B cell (primary cell): ENCODE measurements at regions not wholly inside any gene's neighbourhood (a gene's known extent, or its start where the extent isn't known, plus 50 kb on each side); places are given as distances from the start of the nearest gene placed in this dataset.

ENCODE experiments used
- ATAC-seq: fragments of 200-7000 bp; cut with Tn5 transposase; one replicate; pipeline ENCODE4 v1.10.0; 2021; ENCODE audit warnings: low read depth, mild to moderate bottlenecking, moderate number of reproducible peaks, moderate library complexity
- CTCF ChIA-PET: fragments of 350-600 bp; sonication (Branson Sonifier 250); formaldehyde crosslinking; loops from one replicate; lab custom pipeline; 2021; ENCODE audit warnings: antibody characterized with exemption, inconsistent platforms; lab: Charles Lee
- POLR2A ChIA-PET: fragments of 350-600 bp; sonication (Branson Sonifier 250); formaldehyde crosslinking; loops from one replicate; lab custom pipeline; 2021; ENCODE audit warnings: antibody characterized with exemption; lab: Charles Lee
- DNase-seq: peaks from one replicate; pipeline ENCODE4 v3.0.0; 2013
- H2AFZ ChIP-seq: 2 replicates; pipeline ENCODE4 v1.6.1; 2012; ENCODE audit warnings: mild to moderate bottlenecking, low read depth, low read length; ENCODE audit not compliant: insufficient read depth, poor library complexity, severe bottlenecking
- H3K27ac ChIP-seq, 2 donors: 1 replicate in 1 of 2; 2 replicates in 1 of 2; pipeline ENCODE4 v1.5.1; 2012 to 2013; ENCODE audit warnings: low read length in 2 of 2, mild to moderate bottlenecking in 2 of 2, moderate library complexity in 1 of 2
- H3K27me3 ChIP-seq, 4 experiments: fragments of 200-600 bp in 1 of 4; sonication (generic) in 1 of 4; replicated peaks in 1 of 4; 1 replicate in 2 of 4; 2 replicates in 2 of 4; pipeline versions ENCODE4 v1.6.1 to v1.7.0; 2013 to 2016; ENCODE audit warnings: low read length in 3 of 4, mild to moderate bottlenecking in 2 of 4, mixed read lengths in 1 of 4, moderate library complexity in 1 of 4; ENCODE audit not compliant: insufficient read depth in 4 of 4, control insufficient read depth in 3 of 4; ENCODE audit errors: control extremely low read depth in 1 of 4
- H3K36me3 ChIP-seq, 2 experiments: replicated peaks in 1 of 2; 1 replicate in 1 of 2; 2 replicates in 1 of 2; pipeline versions ENCODE4 v1.6.1 to v1.7.1; 2013; ENCODE audit warnings: low read length in 1 of 2; ENCODE audit not compliant: insufficient read depth in 2 of 2, control insufficient read depth in 1 of 2; ENCODE audit errors: control extremely low read depth in 1 of 2, extremely low read depth in 1 of 2
- H3K4me1 ChIP-seq, 2 donors: fragments of 200-600 bp in 1 of 2; sonication (generic) in 1 of 2; 1 replicate in 1 of 2; 2 replicates in 1 of 2; pipeline versions ENCODE4 v1.5.1 to v1.6.1; 2013 to 2017; ENCODE audit warnings: low read length in 2 of 2; ENCODE audit not compliant: control insufficient read depth in 2 of 2, insufficient read depth in 2 of 2
- H3K4me2 ChIP-seq: replicated peaks from 2 replicates; pipeline ENCODE3; 2012; ENCODE audit warnings: mild to moderate bottlenecking, low read depth, low read length; ENCODE audit not compliant: poor library complexity, severe bottlenecking
- H3K4me3 ChIP-seq, 5 experiments: fragments of 200-600 bp in 1 of 5; sonication (generic) in 1 of 5; 1 replicate in 3 of 5; 2 replicates in 2 of 5; pipeline versions ENCODE4 v1.5.1 to v1.7.0; 2011 to 2016; ENCODE audit warnings: low read length in 4 of 5, mild to moderate bottlenecking in 4 of 5, low read depth in 2 of 5, control low read depth in 1 of 5, moderate library complexity in 1 of 5; ENCODE audit not compliant: insufficient read depth in 1 of 5; ENCODE audit errors: control extremely low read depth in 1 of 5, extremely low read depth in 1 of 5
- H3K79me2 ChIP-seq: fragments of 200-600 bp; sonication (generic); one replicate; pipeline ENCODE4 v1.6.0; 2016; ENCODE audit warnings: low read length; ENCODE audit not compliant: control insufficient read depth, insufficient read depth
- H3K9ac ChIP-seq: fragments of 200-600 bp; sonication (generic); 2 replicates; pipeline ENCODE4 v1.6.1; 2017; ENCODE audit warnings: mild to moderate bottlenecking, low read length, moderate library complexity
- H3K9me3 ChIP-seq, 3 donors: one replicate each; pipeline versions ENCODE4 v1.6.1 to v1.7.1; 2013; ENCODE audit warnings: low read length in 2 of 3; ENCODE audit not compliant: control insufficient read depth in 2 of 3, insufficient read depth in 1 of 3; ENCODE audit errors: control extremely low read depth in 1 of 3
- H4K20me1 ChIP-seq: 2 replicates; pipeline ENCODE4 v1.6.0; 2012; ENCODE audit warnings: mild to moderate bottlenecking, low read length; ENCODE audit not compliant: insufficient read depth, control insufficient read depth, poor library complexity, severe bottlenecking
- H3K27ac Mint-ChIP-seq: one replicate; pipeline ENCODE4 v1.8.0; 2021; ENCODE audit warnings: mixed read lengths
- H3K27me3 Mint-ChIP-seq: one replicate; pipeline ENCODE4 v1.8.0; 2021; ENCODE audit warnings: mixed read lengths
- H3K4me1 Mint-ChIP-seq: one replicate; pipeline ENCODE4 v1.8.0; 2021; ENCODE audit warnings: mixed read lengths
- H3K4me3 Mint-ChIP-seq: one replicate; pipeline ENCODE4 v1.8.0; 2021; ENCODE audit warnings: mixed read lengths
- H3K9me3 Mint-ChIP-seq: one replicate; pipeline ENCODE4 v1.8.0; 2022; ENCODE audit warnings: mixed read lengths; ENCODE audit not compliant: insufficient read depth
- CTCF ChIP-seq: fragments of 200-600 bp; IDR thresholded peaks from one replicate; pipeline ENCODE4 v1.8.0; 2022; ENCODE audit warnings: antibody characterized with exemption, mild to moderate bottlenecking
- EZH2 ChIP-seq: IDR thresholded peaks from 2 replicates; pipeline ENCODE4 v1.6.1; 2012; ENCODE audit warnings: borderline replicate concordance, low read depth, mild to moderate bottlenecking, moderate library complexity, low read length; ENCODE audit not compliant: insufficient read depth, poor library complexity, severe bottlenecking
- WGBS: methylation state at CpG from one replicate; pipeline ENCODE4 v1.1.5; 2013; ENCODE audit warnings: missing lambda C conversion rate; ENCODE audit not compliant: insufficient coverage; 5-methylcytosine and 5-hydroxymethylcytosine counted together
- intact Hi-C: fragments of 100-400 bp; cut with micrococcal nuclease; formaldehyde crosslinking; loops from one replicate; pipeline ENCODE4 v1.10.0; 2022

- no peaks in the 10 kb centered on the region for H3K27me3 ChIP-seq
- H3K4me3 ChIP-seq: no peak overlapping the region
- no peak for DNase-seq
- no peak for ATAC-seq
- peaks cover 10 to 15% of the 10 kb centered on the region in 2 donors for H3K4me1 ChIP-seq
- no peaks in the 10 kb centered on the region for H3K9me3 ChIP-seq
- Mint-ChIP-seq H3K4me1 (peaks cover 10% of the 10 kb centered on the region), H3K4me3 (no peak overlapping the region), H3K27ac (no peak overlapping the region), H3K9me3 (no peaks in the 10 kb centered on the region), H3K27me3 (no peaks in the 10 kb centered on the region)
- H4K20me1 ChIP-seq: no peaks in the 10 kb centered on the region
- H3K79me2 ChIP-seq: no peaks in the 10 kb centered on the region
- intact Hi-C loops: no loop called here
- no peak overlapping the region for H3K27ac ChIP-seq
- CTCF ChIA-PET: no interaction called here
- TF ChIP-seq EZH2: no peak
- TF ChIP-seq CTCF: no peak
- no peak overlapping the region for H2AFZ ChIP-seq
- POLR2A ChIA-PET: no interaction called here
- H3K36me3 ChIP-seq: no peaks in the 10 kb centered on the region
- no peak overlapping the region for H3K4me2 ChIP-seq
- 100% methylated on average over 4 of the region's 5 CpGs for WGBS
- H3K9ac ChIP-seq: no peak overlapping the region
Observed at GRCh38 chr1:58888833-58889232, 105.0 kb upstream of the JUN start.

GRCh38 chr1:58890113-58890512 is 106.3 kb upstream of the JUN start:
- no peaks in the 10 kb centered on the region for H3K9me3 Mint-ChIP-seq
- no peak for ATAC-seq
- POLR2A ChIA-PET: no interaction called here
- intact Hi-C loops: no loop called here
- Histone ChIP-seq H3K79me2 (no peaks in the 10 kb centered on the region), H3K9me3 (no peaks in the 10 kb centered on the region), H3K4me1 (peaks cover 6 to 7% of the 10 kb centered on the region in 2 donors), H3K27me3 (no peaks in the 10 kb centered on the region), H3K4me2 (no peak overlapping the region), H3K9ac (no peak overlapping the region), H3K36me3 (no peaks in the 10 kb centered on the region), H3K4me3 (no peak overlapping the region), H3K27ac (no peak overlapping the region), H2AFZ (no peak overlapping the region), H4K20me1 (no peaks in the 10 kb centered on the region)
- no peak for DNase-seq
- CTCF ChIA-PET: interaction anchor here (0.9 kb wide), 1 partner anchor 11 kb away, joined by 3 read pairs; no protein-coding TSS in a partner anchor
- no peak overlapping the region for H3K27ac Mint-ChIP-seq
- no peak overlapping the region for H3K4me3 Mint-ChIP-seq
- TF ChIP-seq CTCF (no peak), EZH2 (no peak)
- peaks cover 9% of the 10 kb centered on the region for H3K4me1 Mint-ChIP-seq
- no peaks in the 10 kb centered on the region for H3K27me3 Mint-ChIP-seq
- no CpG with 5 or more reads among the region's 3 CpGs for WGBS
